Activated CD4-positive, alpha-beta memory T cell treated with anti-CD3 and anti-CD28 coated beads for 36 hours (primary cell): ENCODE measurements at regions not wholly inside any gene's neighbourhood (a gene's known extent, or its start where the extent isn't known, plus 50 kb on each side); places are given as distances from the start of the nearest gene placed in this dataset.

ENCODE experiments used
- CTCF ChIA-PET: fragments of 350-600 bp; sonication (Branson Sonifier 250); formaldehyde crosslinking; loops from one replicate; lab custom pipeline; 2021; ENCODE audit warnings: antibody characterized with exemption, inconsistent platforms; lab: Charles Lee
- POLR2A ChIA-PET: fragments of 350-600 bp; sonication (Branson Sonifier 250); formaldehyde crosslinking; loops from one replicate; lab custom pipeline; 2021; ENCODE audit warnings: antibody characterized with exemption; lab: Charles Lee
- DNase-seq: peaks from one replicate; pipeline ENCODE4 v3.0.0-alpha.2; 2020
- H3K27ac Mint-ChIP-seq: one replicate; pipeline ENCODE4 v1.8.0; 2021; ENCODE audit warnings: mixed read lengths
- H3K27me3 Mint-ChIP-seq: one replicate; pipeline ENCODE4 v1.8.0; 2021; ENCODE audit warnings: mixed read lengths
- H3K36me3 Mint-ChIP-seq: one replicate; pipeline ENCODE4 v1.8.0; 2021; ENCODE audit warnings: mixed read lengths
- H3K4me1 Mint-ChIP-seq: one replicate; pipeline ENCODE4 v1.8.0; 2021; ENCODE audit warnings: low read depth, mixed read lengths
- H3K4me3 Mint-ChIP-seq: one replicate; pipeline ENCODE4 v1.8.0; 2021; ENCODE audit warnings: mild to moderate bottlenecking, mixed read lengths
- H3K9me3 Mint-ChIP-seq: one replicate; pipeline ENCODE4 v1.8.0; 2021; ENCODE audit warnings: mixed read lengths
- intact Hi-C: fragments of 100-400 bp; cut with micrococcal nuclease; formaldehyde crosslinking; loops from one replicate; pipeline ENCODE4 v1.15.1; 2023

DNA sequence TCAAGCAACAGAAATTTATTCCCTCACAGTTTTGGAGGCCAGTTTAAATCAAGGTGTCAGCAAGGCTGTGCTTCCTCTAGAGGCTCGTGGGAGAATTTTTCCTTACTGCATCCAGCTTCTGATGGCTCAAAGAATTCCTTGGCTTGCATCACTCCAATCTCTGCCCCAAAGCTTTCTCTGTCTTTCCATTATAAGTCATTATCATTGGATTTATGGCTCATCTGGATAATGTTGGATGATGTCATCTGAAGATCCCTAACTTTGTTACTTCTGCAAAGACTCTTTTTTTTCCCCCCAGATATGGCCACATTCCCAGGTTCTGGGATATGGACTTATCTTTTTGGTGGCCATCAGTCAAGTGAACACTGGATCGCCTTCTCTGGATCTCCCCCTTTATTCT lies 146.3 kb upstream of the B3GAT2 start:
- CTCF ChIA-PET = no interaction called here
- Mint-ChIP-seq H3K4me1 (no peaks in the 10 kb centered on the region), H3K9me3 (peaks cover 18% of the 10 kb centered on the region), H3K27me3 (peaks cover 3% of the 10 kb centered on the region), H3K27ac (no peak overlapping the region), H3K4me3 (no peak overlapping the region), H3K36me3 (no peaks in the 10 kb centered on the region)
- POLR2A ChIA-PET = no interaction called here
- no peak for DNase-seq
- intact Hi-C loops = no loop called here

GRCh38 chr6:71103641-71104040 lies 146.8 kb upstream of the B3GAT2 start:
- Mint-ChIP-seq H3K27ac (no peak overlapping the region), H3K27me3 (peaks cover 3% of the 10 kb centered on the region), H3K4me3 (no peak overlapping the region), H3K36me3 (no peaks in the 10 kb centered on the region), H3K4me1 (no peaks in the 10 kb centered on the region), H3K9me3 (peaks cover 18% of the 10 kb centered on the region)
- intact Hi-C loops = no loop called here
- ChIA-PET CTCF (no interaction called here), POLR2A (no interaction called here)
- DNase-seq = no peak

GRCh38 chr6:71106276-71106675 lies 149.4 kb upstream of the B3GAT2 start:
- intact Hi-C loops = no loop called here
- H3K36me3 Mint-ChIP-seq = no peaks in the 10 kb centered on the region
- ChIA-PET CTCF (no interaction called here), POLR2A (no interaction called here)
- DNase-seq = no peak
- no peak overlapping the region for H3K4me3 Mint-ChIP-seq
- H3K4me1 Mint-ChIP-seq = no peaks in the 10 kb centered on the region
- H3K9me3 Mint-ChIP-seq = no peaks in the 10 kb centered on the region
- no peak overlapping the region for H3K27ac Mint-ChIP-seq
- peaks cover 3% of the 10 kb centered on the region for H3K27me3 Mint-ChIP-seq

DNA sequence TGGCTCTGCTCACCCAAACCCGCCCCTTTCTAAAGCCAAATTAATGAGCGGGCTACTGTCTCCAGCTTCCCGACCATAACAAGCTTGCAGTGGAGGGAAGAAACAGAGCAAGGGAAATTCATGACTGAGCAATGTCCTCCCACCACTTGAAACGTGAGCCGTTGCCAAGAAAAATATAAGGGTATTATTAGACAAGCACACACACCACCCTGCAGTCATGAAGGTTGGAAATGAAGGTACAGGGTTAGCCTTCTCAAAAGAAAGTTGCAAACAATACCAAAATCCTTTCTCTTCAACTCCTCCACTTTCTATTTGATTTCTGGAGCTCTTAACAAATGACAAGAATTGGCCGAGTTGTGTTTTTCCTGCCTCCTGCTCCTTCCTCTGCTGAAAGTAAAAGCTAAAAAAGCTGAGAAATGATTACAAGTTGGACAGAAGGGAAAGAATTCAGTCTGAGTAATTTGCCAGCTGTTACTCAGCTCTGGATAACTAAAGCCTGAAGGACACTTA lies 151.1 kb upstream of the B3GAT2 start:
- Mint-ChIP-seq H3K9me3 (no peaks in the 10 kb centered on the region), H3K36me3 (no peaks in the 10 kb centered on the region), H3K27ac (no peak overlapping the region), H3K27me3 (peaks cover 4% of the 10 kb centered on the region), H3K4me1 (no peaks in the 10 kb centered on the region), H3K4me3 (no peak overlapping the region)
- ChIA-PET CTCF (no interaction called here), POLR2A (no interaction called here)
- no peak for DNase-seq
- intact Hi-C loops = no loop called here

DNA sequence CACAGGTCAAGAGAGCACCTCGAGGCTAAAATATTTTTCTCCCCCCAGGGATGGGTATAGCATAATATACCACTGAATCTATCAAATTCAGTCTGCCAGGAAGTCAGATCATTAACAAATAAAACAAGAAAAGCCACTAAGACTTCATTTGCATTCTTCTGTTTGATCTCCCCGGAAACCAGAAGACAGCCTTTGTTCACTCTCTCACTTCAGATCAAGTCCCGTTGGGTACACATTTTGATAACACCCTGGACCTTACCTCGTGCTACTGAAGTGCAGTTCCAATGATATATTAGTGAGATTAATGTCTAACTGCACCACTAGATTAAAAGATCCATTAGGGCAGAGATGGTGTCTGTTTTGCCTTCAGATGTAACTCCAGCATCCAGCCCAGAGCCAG lies 157.7 kb upstream of the B3GAT2 start:
- CTCF ChIA-PET = no interaction called here
- Mint-ChIP-seq H3K4me1 (no peaks in the 10 kb centered on the region), H3K36me3 (no peaks in the 10 kb centered on the region), H3K9me3 (peaks cover 3% of the 10 kb centered on the region), H3K27me3 (peaks cover 5% of the 10 kb centered on the region), H3K4me3 (no peak overlapping the region), H3K27ac (no peak overlapping the region)
- POLR2A ChIA-PET = no interaction called here
- intact Hi-C loops = no loop called here
- no peak for DNase-seq

GRCh38 chr6:71114986-71115385 lies 158.1 kb upstream of the B3GAT2 start:
- peaks cover 5% of the 10 kb centered on the region for H3K27me3 Mint-ChIP-seq
- H3K27ac Mint-ChIP-seq = no peak overlapping the region
- peaks cover 8% of the 10 kb centered on the region for H3K9me3 Mint-ChIP-seq
- POLR2A ChIA-PET = no interaction called here
- intact Hi-C loops = no loop called here
- no peak overlapping the region for H3K4me3 Mint-ChIP-seq
- CTCF ChIA-PET = no interaction called here
- H3K36me3 Mint-ChIP-seq = no peaks in the 10 kb centered on the region
- no peaks in the 10 kb centered on the region for H3K4me1 Mint-ChIP-seq
- DNase-seq = no peak

DNA sequence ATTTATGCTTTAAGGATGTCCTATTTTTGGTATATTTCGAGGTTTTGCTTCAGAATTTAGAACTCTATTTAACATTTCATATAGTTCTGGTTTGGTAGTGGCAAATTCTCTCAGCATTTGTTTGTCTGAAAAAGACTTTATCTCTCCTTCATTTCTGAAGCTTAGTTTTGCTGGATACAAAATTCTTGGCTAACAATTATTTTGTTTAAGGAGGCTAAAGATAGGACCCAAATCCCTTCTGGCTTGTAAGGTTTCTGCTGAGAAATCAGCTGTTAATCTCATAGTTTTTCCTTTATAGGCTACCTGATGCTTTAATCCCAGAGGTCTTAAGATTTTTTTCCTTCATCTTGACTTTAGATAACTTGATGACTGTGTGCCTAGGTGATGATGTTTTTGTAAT lies 162.7 kb upstream of the B3GAT2 start:
- Mint-ChIP-seq H3K4me1 (no peaks in the 10 kb centered on the region), H3K27me3 (peaks cover 7% of the 10 kb centered on the region), H3K27ac (no peak overlapping the region), H3K36me3 (no peaks in the 10 kb centered on the region), H3K4me3 (no peak overlapping the region), H3K9me3 (peaks cover 13% of the 10 kb centered on the region)
- intact Hi-C loops = no loop called here
- DNase-seq = no peak
- ChIA-PET POLR2A (no interaction called here), CTCF (no interaction called here)

- POLR2A ChIA-PET = no interaction called here
- Mint-ChIP-seq H3K27me3 (peaks cover 12% of the 10 kb centered on the region), H3K4me1 (no peaks in the 10 kb centered on the region), H3K4me3 (no peak overlapping the region), H3K36me3 (no peaks in the 10 kb centered on the region), H3K9me3 (peaks cover 13% of the 10 kb centered on the region), H3K27ac (no peak overlapping the region)
- no peak for DNase-seq
- intact Hi-C loops = no loop called here
- CTCF ChIA-PET = no interaction called here
Measured at GRCh38 chr6:71123051-71123450, 165.6 kb upstream of the OGFRL1 start.

DNA sequence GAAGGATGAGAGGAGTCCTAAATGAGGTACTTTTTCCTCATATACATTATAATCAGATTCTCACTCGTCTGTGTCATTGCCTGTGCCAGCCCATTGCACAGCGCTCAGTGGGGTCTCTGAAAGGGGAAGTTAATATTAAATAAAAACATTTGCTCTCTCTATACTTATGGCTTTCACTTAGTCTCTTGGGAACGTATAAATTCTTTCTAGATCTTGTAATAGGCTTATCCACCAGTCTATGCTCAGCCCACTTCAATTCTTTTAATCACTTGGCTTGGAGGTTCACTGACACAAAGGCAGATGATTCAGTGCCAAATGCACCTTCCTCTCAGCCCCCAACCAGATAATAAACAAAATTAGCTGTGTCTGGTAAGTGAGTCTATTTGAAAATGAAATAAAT lies 164.3 kb upstream of the OGFRL1 start:
- no peak for DNase-seq
- intact Hi-C loops = no loop called here
- Mint-ChIP-seq H3K27ac (no peak overlapping the region), H3K9me3 (peaks cover 10% of the 10 kb centered on the region), H3K27me3 (peaks cover 12% of the 10 kb centered on the region), H3K36me3 (no peaks in the 10 kb centered on the region), H3K4me3 (no peak overlapping the region), H3K4me1 (no peaks in the 10 kb centered on the region)
- ChIA-PET CTCF (no interaction called here), POLR2A (no interaction called here)

- ChIA-PET CTCF (no interaction called here), POLR2A (no interaction called here)
- H3K4me3 Mint-ChIP-seq = no peak overlapping the region
- H3K9me3 Mint-ChIP-seq = peaks cover 4% of the 10 kb centered on the region
- H3K27ac Mint-ChIP-seq = no peak overlapping the region
- no peak for DNase-seq
- no peaks in the 10 kb centered on the region for H3K4me1 Mint-ChIP-seq
- H3K36me3 Mint-ChIP-seq = no peaks in the 10 kb centered on the region
- H3K27me3 Mint-ChIP-seq = peaks cover 12% of the 10 kb centered on the region
- intact Hi-C loops = no loop called here
Measured at GRCh38 chr6:71125216-71125615, 163.4 kb upstream of the OGFRL1 start.

DNA sequence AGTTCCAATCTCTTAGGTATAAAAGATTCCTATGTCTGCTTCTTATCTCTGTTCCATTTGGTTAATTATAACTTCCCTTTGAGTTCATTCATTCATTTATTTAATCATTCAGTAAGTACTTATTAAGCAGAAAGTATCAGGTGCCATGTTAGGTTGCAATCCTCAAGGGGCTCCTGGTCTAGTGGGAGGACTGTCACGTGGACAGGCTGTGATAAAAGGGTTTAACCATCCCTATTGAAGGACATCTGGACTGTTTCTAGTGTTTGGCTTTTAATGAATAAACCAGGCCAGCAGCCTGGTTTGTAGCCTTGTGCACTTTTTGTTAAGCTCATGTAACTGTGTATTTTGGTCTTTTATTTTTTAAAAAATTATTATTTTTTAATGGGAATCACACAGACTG lies 162.1 kb upstream of the OGFRL1 start:
- intact Hi-C loops = no loop called here
- Mint-ChIP-seq H3K36me3 (no peaks in the 10 kb centered on the region), H3K4me1 (no peaks in the 10 kb centered on the region), H3K4me3 (no peak overlapping the region), H3K27me3 (peaks cover 12% of the 10 kb centered on the region), H3K27ac (no peak overlapping the region), H3K9me3 (no peaks in the 10 kb centered on the region)
- ChIA-PET CTCF (no interaction called here), POLR2A (no interaction called here)
- no peak for DNase-seq

- peaks cover 7% of the 10 kb centered on the region for H3K27me3 Mint-ChIP-seq
- no peaks in the 10 kb centered on the region for H3K4me1 Mint-ChIP-seq
- DNase-seq = no peak
- POLR2A ChIA-PET = no interaction called here
- intact Hi-C loops = no loop called here
- H3K4me3 Mint-ChIP-seq = no peak overlapping the region
- H3K9me3 Mint-ChIP-seq = no peaks in the 10 kb centered on the region
- no peak overlapping the region for H3K27ac Mint-ChIP-seq
- no peaks in the 10 kb centered on the region for H3K36me3 Mint-ChIP-seq
- CTCF ChIA-PET = no interaction called here
Measured at GRCh38 chr6:71127374-71127773, 161.2 kb upstream of the OGFRL1 start.

- intact Hi-C loops = no loop called here
- H3K4me3 Mint-ChIP-seq = no peak overlapping the region
- H3K4me1 Mint-ChIP-seq = no peaks in the 10 kb centered on the region
- no peaks in the 10 kb centered on the region for H3K36me3 Mint-ChIP-seq
- ChIA-PET POLR2A (no interaction called here), CTCF (no interaction called here)
- H3K27ac Mint-ChIP-seq = no peak overlapping the region
- no peak for DNase-seq
- peaks cover 7% of the 10 kb centered on the region for H3K27me3 Mint-ChIP-seq
- no peaks in the 10 kb centered on the region for H3K9me3 Mint-ChIP-seq
Measured at GRCh38 chr6:71130277-71130676, 158.3 kb upstream of the OGFRL1 start.
